DMS153 treated with DMSO at 0.1 percent for 48 hours (cell line): ENCODE measurements at regions not wholly inside any gene's neighbourhood (a gene's known extent, or its start where the extent isn't known, plus 50 kb on each side); places are given as distances from the start of the nearest gene placed in this dataset.
"Not testable (repeated sequence)": the region's sequence is repeated elsewhere in the genome, so short reads cannot be mapped to it uniquely, and the experiment has no call there.

Experiments
- DNase-seq: peaks from one replicate; lab custom pipeline; 2025; ENCODE audit not compliant: unreplicated experiment; lab: John Stamatoyannopoulos, UW

GRCh38 chr22:22946131-22946530 lies 58.5 kb downstream of the IGLL5 start:
- no peak for DNase-seq

GRCh38 chr22:22948651-22949571 lies 61.3 kb downstream of the IGLL5 start:
- no peak for DNase-seq

GRCh38 chr22:22949953-22950352 lies 62.3 kb downstream of the IGLL5 start:
- DNase-seq: no peak

- DNase-seq: no peak
Measured at GRCh38 chr22:22951035-22951434, 63.4 kb downstream of the IGLL5 start.

GRCh38 chr22:22952531-22953280 lies 65.1 kb downstream of the IGLL5 start:
- no peak for DNase-seq

- no peak for DNase-seq
Measured at GRCh38 chr22:22953791-22954190, 66.2 kb downstream of the IGLL5 start.

- no peak for DNase-seq
Measured at GRCh38 chr22:22954656-22955055, 67.0 kb downstream of the IGLL5 start.

- DNase-seq: no peak
Measured at GRCh38 chr22:22955276-22955798, 67.7 kb downstream of the IGLL5 start.

- DNase-seq: peak; percentile 37
Measured at GRCh38 chr22:22955866-22956535, 68.4 kb downstream of the IGLL5 start.

- DNase-seq: no peak
Measured at GRCh38 chr22:22957090-22957489, 69.5 kb downstream of the IGLL5 start.

GRCh38 chr22:22958621-22959020 lies 71.0 kb downstream of the IGLL5 start:
- DNase-seq: no peak

GRCh38 chr22:22959147-22959827 lies 71.7 kb downstream of the IGLL5 start:
- DNase-seq: peak; percentile 78

GRCh38 chr22:22960307-22960706 lies 72.7 kb downstream of the IGLL5 start:
- DNase-seq: no peak

- DNase-seq: no peak
Measured at GRCh38 chr22:22961574-22961973, 74.0 kb downstream of the IGLL5 start.

GRCh38 chr22:22968366-22968765 lies 80.8 kb downstream of the IGLL5 start:
- DNase-seq: no peak

- not testable (repeated sequence) for DNase-seq
Measured at GRCh38 chr22:22972605-22973004, 85.0 kb downstream of the IGLL5 start.

GRCh38 chr22:22973336-22973735 lies 85.7 kb downstream of the IGLL5 start:
- DNase-seq: no peak

GRCh38 chr22:22974156-22974555 lies 86.5 kb downstream of the IGLL5 start:
- DNase-seq: no peak

GRCh38 chr22:22974795-22975580 lies 87.4 kb downstream of the IGLL5 start:
- no peak for DNase-seq
